Parathyroid adenoma (tissue), 2 donors: ENCODE measurements at regions not wholly inside any gene's neighbourhood (a gene's known extent, or its start where the extent isn't known, plus 50 kb on each side); places are given as distances from the start of the nearest gene placed in this dataset.

ENCODE experiments used
- H2AFZ ChIP-seq: fragments of 300-600 bp; sonication (generic); one replicate; pipeline ENCODE4 v1.7.0; 2017; ENCODE audit warnings: antibody characterized with exemption, mild to moderate bottlenecking
- H3K27ac ChIP-seq: fragments of 300-600 bp; sonication (generic); one replicate; pipeline ENCODE4 v1.7.0; 2017
- H3K27me3 ChIP-seq: fragments of 300-600 bp; sonication (generic); one replicate; pipeline ENCODE4 v1.7.0; 2017; ENCODE audit warnings: low read length; ENCODE audit not compliant: control insufficient read depth, insufficient read depth
- H3K36me3 ChIP-seq: fragments of 300-600 bp; sonication (generic); one replicate; pipeline ENCODE4 v1.7.0; 2017; ENCODE audit warnings: low read length; ENCODE audit not compliant: control insufficient read depth, insufficient read depth
- H3K4me1 ChIP-seq: fragments of 300-600 bp; sonication (generic); one replicate; pipeline ENCODE4 v1.7.0; 2017; ENCODE audit warnings: control low read depth
- H3K4me2 ChIP-seq: fragments of 300-600 bp; sonication (generic); one replicate; pipeline ENCODE4 v1.7.0; 2017; ENCODE audit warnings: low read length
- H3K4me3 ChIP-seq: fragments of 300-600 bp; sonication (generic); one replicate; pipeline ENCODE4 v1.7.0; 2017; ENCODE audit warnings: low read depth, low read length
- H3K79me2 ChIP-seq: fragments of 300-600 bp; sonication (generic); one replicate; pipeline ENCODE4 v1.7.0; 2017; ENCODE audit warnings: control low read depth
- H3K9ac ChIP-seq: fragments of 300-600 bp; sonication (generic); one replicate; pipeline ENCODE4 v1.7.0; 2017; ENCODE audit warnings: mild to moderate bottlenecking
- H3K9me3 ChIP-seq: fragments of 300-600 bp; sonication (generic); one replicate; pipeline ENCODE4 v1.7.0; 2017; ENCODE audit warnings: low read length; ENCODE audit not compliant: control insufficient read depth
- CTCF ChIP-seq: fragments of 300-600 bp; sonication (generic); IDR thresholded peaks from one replicate; pipeline ENCODE4 v1.7.0; 2017; ENCODE audit warnings: antibody characterized with exemption, mild to moderate bottlenecking
- donor health status: primary hyperparathyroidism.

GRCh38 chr17:33463887-33464286 lies 170.8 kb upstream of the ASIC2 start:
- Histone ChIP-seq H3K79me2 (no peaks in the 10 kb centered on the region), H3K36me3 (no peaks in the 10 kb centered on the region), H3K9ac (no peak overlapping the region), H3K27ac (no peak overlapping the region), H3K4me1 (no peaks in the 10 kb centered on the region), H3K9me3 (no peaks in the 10 kb centered on the region), H2AFZ (no peak overlapping the region), H3K4me2 (no peak overlapping the region), H3K27me3 (no peaks in the 10 kb centered on the region), H3K4me3 (no peak overlapping the region)
- no peak for TF ChIP-seq CTCF

GRCh38 chr17:33464669-33465280 lies 171.7 kb upstream of the ASIC2 start:
- no peak overlapping the region for H2AFZ ChIP-seq
- no peaks in the 10 kb centered on the region for H3K36me3 ChIP-seq
- no peaks in the 10 kb centered on the region for H3K27me3 ChIP-seq
- H3K9me3 ChIP-seq: no peaks in the 10 kb centered on the region
- no peak overlapping the region for H3K27ac ChIP-seq
- no peaks in the 10 kb centered on the region for H3K79me2 ChIP-seq
- no peak for TF ChIP-seq CTCF
- no peak overlapping the region for H3K4me2 ChIP-seq
- H3K4me3 ChIP-seq: no peak overlapping the region
- H3K4me1 ChIP-seq: no peaks in the 10 kb centered on the region
- H3K9ac ChIP-seq: no peak overlapping the region

GRCh38 chr17:33469421-33469820 lies 176.3 kb upstream of the ASIC2 start:
- H2AFZ ChIP-seq: no peak overlapping the region
- H3K27me3 ChIP-seq: no peaks in the 10 kb centered on the region
- H3K79me2 ChIP-seq: no peaks in the 10 kb centered on the region
- H3K36me3 ChIP-seq: no peaks in the 10 kb centered on the region
- no peak for TF ChIP-seq CTCF
- H3K4me1 ChIP-seq: no peaks in the 10 kb centered on the region
- H3K9ac ChIP-seq: no peak overlapping the region
- H3K4me3 ChIP-seq: no peak overlapping the region
- H3K4me2 ChIP-seq: no peak overlapping the region
- no peak overlapping the region for H3K27ac ChIP-seq
- H3K9me3 ChIP-seq: no peaks in the 10 kb centered on the region

GRCh38 chr17:33469911-33470310 lies 176.8 kb upstream of the ASIC2 start:
- Histone ChIP-seq H2AFZ (no peak overlapping the region), H3K4me2 (no peak overlapping the region), H3K4me1 (no peaks in the 10 kb centered on the region), H3K4me3 (no peak overlapping the region), H3K27ac (no peak overlapping the region), H3K36me3 (no peaks in the 10 kb centered on the region), H3K79me2 (no peaks in the 10 kb centered on the region), H3K9ac (no peak overlapping the region), H3K27me3 (no peaks in the 10 kb centered on the region), H3K9me3 (no peaks in the 10 kb centered on the region)
- TF ChIP-seq CTCF: no peak

- H2AFZ ChIP-seq: no peak overlapping the region
- no peaks in the 10 kb centered on the region for H3K79me2 ChIP-seq
- H3K36me3 ChIP-seq: no peaks in the 10 kb centered on the region
- no peaks in the 10 kb centered on the region for H3K4me1 ChIP-seq
- H3K27ac ChIP-seq: no peak overlapping the region
- no peaks in the 10 kb centered on the region for H3K27me3 ChIP-seq
- H3K4me2 ChIP-seq: no peak overlapping the region
- no peak overlapping the region for H3K9ac ChIP-seq
- no peaks in the 10 kb centered on the region for H3K9me3 ChIP-seq
- TF ChIP-seq CTCF: no peak
- H3K4me3 ChIP-seq: no peak overlapping the region
Observed at GRCh38 chr17:33473061-33473460, 180.0 kb upstream of the ASIC2 start.
